HL-60 (cell line): ENCODE measurements at regions not wholly inside any gene's neighbourhood (a gene's known extent, or its start where the extent isn't known, plus 50 kb on each side); places are given as distances from the start of the nearest gene placed in this dataset.

ENCODE experiments used
- DNase-seq, 2 experiments: peaks; one replicate each; pipeline ENCODE4 v3.0.0-alpha.2; 2010 to 2020; ENCODE audit warnings: low read depth in 1 of 2, low spot score in 1 of 2
- H3K27ac ChIP-seq: fragments of 250-450 bp; sonication (Bioruptor Pico); replicated peaks from 2 replicates; pipeline ENCODE4 v1.5.1; 2020; ENCODE audit warnings: mild to moderate bottlenecking, moderate library complexity
- H3K27me3 ChIP-seq: fragments of 250-450 bp; sonication (Bioruptor Pico); 2 replicates; pipeline ENCODE4 v1.5.1; 2021; ENCODE audit warnings: mild to moderate bottlenecking, moderate library complexity; ENCODE audit not compliant: insufficient read depth, poor library complexity, severe bottlenecking
- H3K4me3 ChIP-seq: replicated peaks from 2 replicates; pipeline ENCODE4 v1.5.1; 2011; ENCODE audit warnings: mild to moderate bottlenecking, control low read depth, low read length; ENCODE audit not compliant: insufficient read depth
- GABPA ChIP-seq: IDR thresholded peaks from 2 replicates; pipeline ENCODE4 v1.6.1; 2012; ENCODE audit warnings: low read depth
- POLR2AphosphoS5 ChIP-seq: IDR thresholded peaks from 2 replicates; pipeline ENCODE4 v1.6.1; 2012; ENCODE audit warnings: low read depth
- REST ChIP-seq: IDR thresholded peaks from 2 replicates; pipeline ENCODE4 v1.6.1; 2012; ENCODE audit warnings: low read depth; ENCODE audit not compliant: insufficient replicate concordance
- SPI1 ChIP-seq: IDR thresholded peaks from 2 replicates; pipeline ENCODE4 v1.6.1; 2012; ENCODE audit warnings: low read depth, mild to moderate bottlenecking, borderline replicate concordance
- TF ChIP-seq, protein P1 (sequence below): IDR thresholded peaks from one replicate; pipeline ENCODE4 v1.5.1; 2011; ENCODE audit warnings: low read length, control low read depth, inconsistent platforms; ENCODE audit not compliant: insufficient read depth

DNA sequence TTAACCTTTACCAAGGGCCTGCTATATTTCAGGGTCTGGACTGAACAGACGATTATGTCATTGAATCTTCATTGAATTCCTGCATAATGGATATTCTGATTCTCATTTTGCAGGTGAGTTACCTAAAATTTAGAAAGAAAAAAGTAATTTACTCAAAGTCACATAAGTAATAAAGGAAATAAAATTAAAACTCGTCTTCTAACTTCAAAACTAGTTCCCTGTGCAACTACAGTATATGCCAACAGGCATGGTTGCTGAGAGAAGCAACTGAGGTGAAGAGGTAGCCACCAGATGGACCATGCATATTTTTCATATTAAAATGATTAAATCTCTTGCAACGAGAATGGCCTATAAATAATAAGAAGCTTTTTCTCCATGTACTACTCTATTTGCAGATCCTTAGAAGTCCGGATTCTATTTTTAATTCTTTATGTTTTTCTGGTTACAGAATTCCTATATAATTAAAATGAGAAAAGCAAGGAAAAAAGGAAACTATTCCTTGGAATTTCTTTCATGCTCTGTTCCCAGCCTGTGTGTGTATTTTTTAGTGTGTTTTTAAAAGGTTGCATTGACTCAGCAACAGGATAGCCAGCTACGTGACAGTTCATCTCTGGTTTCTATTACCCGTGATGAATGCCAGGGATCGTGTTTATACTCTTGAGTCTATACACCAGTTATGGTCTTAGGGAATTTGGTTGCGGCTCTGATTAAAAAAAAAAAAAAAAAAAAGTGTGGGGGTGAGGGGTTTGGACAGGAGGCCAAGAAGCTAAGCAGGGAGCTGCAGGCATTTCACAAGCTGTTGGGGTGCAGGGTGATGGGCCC lies 186.8 kb downstream of the ETS1 start:
- no peak for DNase-seq
- Histone ChIP-seq H3K27me3 (peaks cover 8% of the 10 kb centered on the region), H3K4me3 (no peak overlapping the region), H3K27ac (no peak overlapping the region)
- no peak for TF ChIP-seq SPI1
- no peak for TF ChIP-seq REST
- TF ChIP-seq, protein P1, sequence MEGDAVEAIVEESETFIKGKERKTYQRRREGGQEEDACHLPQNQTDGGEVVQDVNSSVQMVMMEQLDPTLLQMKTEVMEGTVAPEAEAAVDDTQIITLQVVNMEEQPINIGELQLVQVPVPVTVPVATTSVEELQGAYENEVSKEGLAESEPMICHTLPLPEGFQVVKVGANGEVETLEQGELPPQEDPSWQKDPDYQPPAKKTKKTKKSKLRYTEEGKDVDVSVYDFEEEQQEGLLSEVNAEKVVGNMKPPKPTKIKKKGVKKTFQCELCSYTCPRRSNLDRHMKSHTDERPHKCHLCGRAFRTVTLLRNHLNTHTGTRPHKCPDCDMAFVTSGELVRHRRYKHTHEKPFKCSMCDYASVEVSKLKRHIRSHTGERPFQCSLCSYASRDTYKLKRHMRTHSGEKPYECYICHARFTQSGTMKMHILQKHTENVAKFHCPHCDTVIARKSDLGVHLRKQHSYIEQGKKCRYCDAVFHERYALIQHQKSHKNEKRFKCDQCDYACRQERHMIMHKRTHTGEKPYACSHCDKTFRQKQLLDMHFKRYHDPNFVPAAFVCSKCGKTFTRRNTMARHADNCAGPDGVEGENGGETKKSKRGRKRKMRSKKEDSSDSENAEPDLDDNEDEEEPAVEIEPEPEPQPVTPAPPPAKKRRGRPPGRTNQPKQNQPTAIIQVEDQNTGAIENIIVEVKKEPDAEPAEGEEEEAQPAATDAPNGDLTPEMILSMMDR, result no peak
- no peak for TF ChIP-seq POLR2AphosphoS5
- no peak for TF ChIP-seq GABPA

- H3K27ac ChIP-seq, result no peak overlapping the region
- TF ChIP-seq POLR2AphosphoS5, result no peak
- TF ChIP-seq GABPA, result no peak
- TF ChIP-seq REST, result no peak
- no peak for TF ChIP-seq SPI1
- TF ChIP-seq, protein P1, result no peak
- no peak for DNase-seq
Observed at GRCh38 chr11:128399251-128400121, 187.9 kb downstream of the ETS1 start.

DNA sequence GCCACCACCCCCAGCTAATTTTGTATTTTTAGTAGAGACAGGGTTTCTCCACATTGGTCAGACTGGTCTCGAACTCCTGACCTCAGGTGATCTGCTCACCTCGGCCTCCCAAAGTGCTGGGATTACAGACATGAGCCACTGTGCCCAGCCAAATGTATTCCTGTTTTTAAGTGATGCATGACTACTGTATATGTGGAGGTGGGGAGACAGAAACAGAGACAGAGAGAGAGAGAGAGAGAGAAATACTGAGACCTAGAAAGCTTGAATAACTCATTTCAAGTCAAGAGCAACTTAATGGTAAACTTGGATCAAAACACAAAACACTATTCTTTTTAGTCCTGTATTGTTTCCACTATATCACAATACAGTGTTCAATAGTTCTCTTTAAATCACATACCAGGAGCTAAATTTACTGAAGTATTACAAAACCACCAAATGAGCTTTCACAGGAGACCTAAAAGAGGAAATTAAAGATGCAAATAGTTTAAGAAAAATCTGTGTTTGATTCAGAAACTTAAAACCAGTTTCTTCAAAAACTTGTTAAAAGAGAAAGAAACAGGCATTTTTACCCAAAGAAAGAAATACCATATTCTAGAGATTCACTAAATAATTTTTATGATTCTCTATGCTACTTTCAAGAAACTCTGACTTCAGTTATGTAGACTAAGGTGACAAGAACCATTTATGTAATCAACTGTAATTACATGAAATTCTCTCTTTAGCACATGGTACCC lies 188.7 kb downstream of the ETS1 start:
- DNase-seq, result no peak
- no peak overlapping the region for H3K27ac ChIP-seq
- H3K4me3 ChIP-seq, result no peak overlapping the region
- peaks cover under 1% of the 10 kb centered on the region for H3K27me3 ChIP-seq
- TF ChIP-seq GABPA (no peak), REST (no peak), POLR2AphosphoS5 (no peak)
- TF ChIP-seq, protein P1, result no peak

More at GRCh38 chr11:128399251-128400121, 187.9 kb downstream of the ETS1 start:
- Histone ChIP-seq H3K27me3 (peaks cover 2% of the 10 kb centered on the region), H3K4me3 (no peak overlapping the region)
